NB4 (cell line): ENCODE measurements at regions not wholly inside any gene's neighbourhood (a gene's known extent, or its start where the extent isn't known, plus 50 kb on each side); places are given as distances from the start of the nearest gene placed in this dataset.

Experiments used
- MYC ChIP-seq: IDR thresholded peaks from 2 replicates; pipeline ENCODE4 v1.6.1; 2011; ENCODE audit warnings: low read depth, low read length
- POLR2A ChIP-seq: IDR thresholded peaks from 2 replicates; pipeline ENCODE4 v1.6.1; 2011; ENCODE audit warnings: mild to moderate bottlenecking; ENCODE audit not compliant: insufficient read length; ENCODE audit errors: extremely low read depth
- TF ChIP-seq, protein P1 (sequence below): IDR thresholded peaks from one replicate; pipeline ENCODE4 v1.5.1; 2012; ENCODE audit warnings: low read depth, low read length
- TF ChIP-seq, protein P2 (sequence below): IDR thresholded peaks from 2 replicates; pipeline ENCODE4 v1.6.1; 2011; ENCODE audit warnings: low read depth, low read length

DNA sequence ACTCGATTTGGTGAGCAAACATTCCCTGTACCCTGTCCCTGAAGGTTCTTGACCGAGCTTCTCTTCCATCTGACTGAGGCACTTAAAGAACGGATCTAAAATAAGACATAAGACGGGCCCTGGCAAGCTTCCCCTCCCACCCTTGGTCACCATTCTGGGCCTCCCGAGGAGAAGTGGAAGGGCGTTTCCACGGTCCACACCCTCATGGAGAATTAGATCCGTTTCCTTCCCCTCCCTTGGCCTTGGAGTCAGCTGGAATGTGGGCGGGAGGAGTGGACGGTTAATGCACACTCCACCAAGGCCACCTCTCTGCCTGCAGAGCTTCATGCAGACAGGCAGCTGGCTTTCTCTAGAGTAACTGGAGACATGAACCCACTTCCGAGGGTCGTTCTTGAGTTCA lies 257.3 kb upstream of the APCDD1 start:
- TF ChIP-seq, protein P1, sequence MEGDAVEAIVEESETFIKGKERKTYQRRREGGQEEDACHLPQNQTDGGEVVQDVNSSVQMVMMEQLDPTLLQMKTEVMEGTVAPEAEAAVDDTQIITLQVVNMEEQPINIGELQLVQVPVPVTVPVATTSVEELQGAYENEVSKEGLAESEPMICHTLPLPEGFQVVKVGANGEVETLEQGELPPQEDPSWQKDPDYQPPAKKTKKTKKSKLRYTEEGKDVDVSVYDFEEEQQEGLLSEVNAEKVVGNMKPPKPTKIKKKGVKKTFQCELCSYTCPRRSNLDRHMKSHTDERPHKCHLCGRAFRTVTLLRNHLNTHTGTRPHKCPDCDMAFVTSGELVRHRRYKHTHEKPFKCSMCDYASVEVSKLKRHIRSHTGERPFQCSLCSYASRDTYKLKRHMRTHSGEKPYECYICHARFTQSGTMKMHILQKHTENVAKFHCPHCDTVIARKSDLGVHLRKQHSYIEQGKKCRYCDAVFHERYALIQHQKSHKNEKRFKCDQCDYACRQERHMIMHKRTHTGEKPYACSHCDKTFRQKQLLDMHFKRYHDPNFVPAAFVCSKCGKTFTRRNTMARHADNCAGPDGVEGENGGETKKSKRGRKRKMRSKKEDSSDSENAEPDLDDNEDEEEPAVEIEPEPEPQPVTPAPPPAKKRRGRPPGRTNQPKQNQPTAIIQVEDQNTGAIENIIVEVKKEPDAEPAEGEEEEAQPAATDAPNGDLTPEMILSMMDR: no peak
- no peak for TF ChIP-seq POLR2A
- TF ChIP-seq, protein P2, sequence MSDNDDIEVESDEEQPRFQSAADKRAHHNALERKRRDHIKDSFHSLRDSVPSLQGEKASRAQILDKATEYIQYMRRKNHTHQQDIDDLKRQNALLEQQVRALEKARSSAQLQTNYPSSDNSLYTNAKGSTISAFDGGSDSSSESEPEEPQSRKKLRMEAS: no peak
- TF ChIP-seq MYC: no peak
